MM.1S (cell line): ENCODE measurements at regions not wholly inside any gene's neighbourhood (a gene's known extent, or its start where the extent isn't known, plus 50 kb on each side); places are given as distances from the start of the nearest gene placed in this dataset.

Source experiments
- EZH2phosphoT487 ChIP-seq: fragments of 300-600 bp; sonication (generic); IDR thresholded peaks from 2 replicates; pipeline ENCODE4 v1.6.1; 2018; ENCODE audit warnings: antibody characterized with exemption, low read length
- TF ChIP-seq, protein P1 (sequence below): fragments of 300-600 bp; sonication (generic); IDR thresholded peaks from 2 replicates; pipeline ENCODE4 v1.5.1; 2016; ENCODE audit warnings: antibody characterized with exemption, low read length, mixed read lengths

DNA sequence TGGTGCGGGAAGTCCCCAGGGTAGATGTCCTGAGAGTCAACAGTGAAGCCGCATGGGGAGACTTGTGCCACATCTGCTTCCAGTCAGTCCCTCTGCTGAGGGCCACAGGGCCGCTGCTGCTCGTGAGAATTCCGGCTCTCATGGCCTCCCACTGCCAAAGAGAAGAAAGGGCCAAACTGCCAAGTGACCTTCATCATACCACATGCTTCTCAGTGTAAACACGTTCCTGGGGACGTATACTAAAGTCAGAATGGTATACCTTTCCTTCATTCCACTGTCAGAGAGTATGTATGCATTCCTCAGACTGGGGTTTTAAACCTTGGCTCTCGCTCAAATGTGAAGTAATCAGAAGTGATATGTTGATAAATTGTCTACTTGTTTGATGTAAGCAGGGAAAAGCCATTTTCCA lies 52.8 kb upstream of the SEC61G start:
- TF ChIP-seq, protein P1, sequence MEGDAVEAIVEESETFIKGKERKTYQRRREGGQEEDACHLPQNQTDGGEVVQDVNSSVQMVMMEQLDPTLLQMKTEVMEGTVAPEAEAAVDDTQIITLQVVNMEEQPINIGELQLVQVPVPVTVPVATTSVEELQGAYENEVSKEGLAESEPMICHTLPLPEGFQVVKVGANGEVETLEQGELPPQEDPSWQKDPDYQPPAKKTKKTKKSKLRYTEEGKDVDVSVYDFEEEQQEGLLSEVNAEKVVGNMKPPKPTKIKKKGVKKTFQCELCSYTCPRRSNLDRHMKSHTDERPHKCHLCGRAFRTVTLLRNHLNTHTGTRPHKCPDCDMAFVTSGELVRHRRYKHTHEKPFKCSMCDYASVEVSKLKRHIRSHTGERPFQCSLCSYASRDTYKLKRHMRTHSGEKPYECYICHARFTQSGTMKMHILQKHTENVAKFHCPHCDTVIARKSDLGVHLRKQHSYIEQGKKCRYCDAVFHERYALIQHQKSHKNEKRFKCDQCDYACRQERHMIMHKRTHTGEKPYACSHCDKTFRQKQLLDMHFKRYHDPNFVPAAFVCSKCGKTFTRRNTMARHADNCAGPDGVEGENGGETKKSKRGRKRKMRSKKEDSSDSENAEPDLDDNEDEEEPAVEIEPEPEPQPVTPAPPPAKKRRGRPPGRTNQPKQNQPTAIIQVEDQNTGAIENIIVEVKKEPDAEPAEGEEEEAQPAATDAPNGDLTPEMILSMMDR: no peak
- no peak for TF ChIP-seq EZH2phosphoT487
